ENCODE measurements at regions not wholly inside any gene's neighbourhood (a gene's known extent, or its start where the extent isn't known, plus 50 kb on each side); places are given as distances from the start of the nearest gene placed in this dataset.
"Not testable (repeated sequence)": the region's sequence is repeated elsewhere in the genome, so short reads cannot be mapped to it uniquely, and the experiment has no call there.

GRCh38 chr5:136740228-136740627 lies 374.9 kb upstream of the TRPC7 start:
- DNase-seq (ENCODE audit: low read depth) = no peak

GRCh38 chr5:136739271-136739670 lies 373.9 kb upstream of the TRPC7 start:
- DNase-seq (ENCODE audit: low read depth) = not testable (repeated sequence)

GRCh38 chr5:136738829-136739228 lies 373.5 kb upstream of the TRPC7 start:
- DNase-seq (ENCODE audit: low read depth) = no peak

- DNase-seq (ENCODE audit: low read depth) = no peak
Observed at GRCh38 chr5:136736021-136736420, 370.7 kb upstream of the TRPC7 start.

GRCh38 chr5:136735611-136736010 lies 370.3 kb upstream of the TRPC7 start:
- DNase-seq (ENCODE audit: low read depth) = not testable (repeated sequence)

GRCh38 chr5:136734628-136735027 lies 369.3 kb upstream of the TRPC7 start:
- DNase-seq (ENCODE audit: low read depth) = no peak

- DNase-seq (ENCODE audit: low read depth) = no peak
Observed at GRCh38 chr5:136732751-136733150, 367.4 kb upstream of the TRPC7 start.

GRCh38 chr5:136731241-136731900 lies 366.0 kb upstream of the TRPC7 start:
- no peak for DNase-seq (ENCODE audit: low read depth)

GRCh38 chr5:136730426-136730825 lies 365.1 kb upstream of the TRPC7 start:
- DNase-seq (ENCODE audit: low read depth) = no peak

- no peak for DNase-seq (ENCODE audit: low read depth)
Observed at GRCh38 chr5:136729901-136730355, 364.6 kb upstream of the TRPC7 start.

- no peak for DNase-seq (ENCODE audit: low read depth)
Observed at GRCh38 chr5:136726506-136726905, 361.2 kb upstream of the TRPC7 start.

GRCh38 chr5:136724161-136724560 lies 358.8 kb upstream of the TRPC7 start:
- no peak for DNase-seq (ENCODE audit: low read depth)

- no peak for DNase-seq (ENCODE audit: low read depth)
Observed at GRCh38 chr5:136722581-136722980, 357.2 kb upstream of the TRPC7 start.

GRCh38 chr5:136722086-136722485 lies 356.7 kb upstream of the TRPC7 start:
- no peak for DNase-seq (ENCODE audit: low read depth)

- no peak for DNase-seq (ENCODE audit: low read depth)
Observed at GRCh38 chr5:136720674-136721073, 355.3 kb upstream of the TRPC7 start.

- no peak for DNase-seq (ENCODE audit: low read depth)
Observed at GRCh38 chr5:136717917-136718316, 352.6 kb upstream of the TRPC7 start.

GRCh38 chr5:136714286-136714685 lies 348.9 kb upstream of the TRPC7 start:
- no peak for DNase-seq (ENCODE audit: low read depth)

- DNase-seq (ENCODE audit: low read depth) = no peak
Observed at GRCh38 chr5:136712628-136713027, 347.3 kb upstream of the TRPC7 start.

- DNase-seq (ENCODE audit: low read depth) = no peak
Observed at GRCh38 chr5:136710834-136711233, 345.5 kb upstream of the TRPC7 start.

GRCh38 chr5:136703706-136704105 lies 338.4 kb upstream of the TRPC7 start:
- DNase-seq (ENCODE audit: low read depth) = no peak

GRCh38 chr5:136703036-136703435 lies 337.7 kb upstream of the TRPC7 start:
- no peak for DNase-seq (ENCODE audit: low read depth)

- DNase-seq (ENCODE audit: low read depth) = no peak
Observed at GRCh38 chr5:136701191-136701590, 335.8 kb upstream of the TRPC7 start.

GRCh38 chr5:136699651-136700050 lies 334.3 kb upstream of the TRPC7 start:
- DNase-seq (ENCODE audit: low read depth) = no peak

- DNase-seq (ENCODE audit: low read depth) = no peak
Observed at GRCh38 chr5:136698970-136699369, 333.6 kb upstream of the TRPC7 start.

Measured in stimulated activated CD8-positive, alpha-beta memory T cell treated with anti-CD3 and anti-CD28 coated beads, Interleukin-15, amount 100 ng/mL, for 1 hour (primary cell).